ENCODE measurements at regions not wholly inside any gene's neighbourhood (a gene's known extent, or its start where the extent isn't known, plus 50 kb on each side); places are given as distances from the start of the nearest gene placed in this dataset.

DNA sequence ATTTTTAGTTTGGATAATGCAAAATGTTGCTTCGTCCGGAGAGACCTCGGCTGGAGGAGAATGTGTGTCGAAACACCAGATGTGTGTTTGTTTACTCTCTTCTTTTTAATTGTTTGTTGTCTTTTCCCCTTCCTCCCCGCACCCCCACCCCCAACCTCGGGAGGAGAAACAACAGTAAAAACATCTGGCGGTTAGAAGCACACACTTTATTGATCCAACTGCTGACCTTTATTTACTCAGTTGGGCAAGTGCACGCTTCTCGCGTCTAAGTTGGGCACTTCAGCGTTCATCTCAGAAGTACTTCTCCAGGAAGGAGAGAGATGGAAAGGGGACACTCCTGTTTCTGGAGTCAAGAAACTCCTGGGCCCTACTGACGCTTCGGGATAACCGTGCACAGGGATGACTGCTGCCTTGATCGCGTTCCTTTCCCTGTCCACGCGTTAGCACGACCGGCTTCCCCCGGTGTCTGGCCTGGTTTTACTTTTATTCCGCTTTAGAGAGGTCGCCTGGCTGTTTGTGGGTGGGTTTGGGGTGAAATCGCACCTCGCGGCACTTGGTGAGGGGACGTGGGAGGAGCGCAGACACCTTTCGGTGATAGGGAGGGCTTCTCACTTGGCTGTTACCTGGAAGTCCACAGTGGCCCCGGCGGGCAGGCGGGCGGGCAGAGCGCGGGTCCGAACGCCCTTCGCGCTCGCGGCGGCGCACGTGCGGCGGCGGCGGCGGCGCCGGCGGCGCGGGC lies 168.3 kb upstream of the PPP1R3A start:
- H2AFZ ChIP-seq (ENCODE audit: low read length), result no peak overlapping the region

GRCh38 chr7:114086537-114086913 lies 167.7 kb upstream of the PPP1R3A start:
- Histone ChIP-seq H3K9me3 (ENCODE audit: low read length) (no peaks in the 10 kb centered on the region), H3K36me3 (ENCODE audit: insufficient read depth, low read length) (no peaks in the 10 kb centered on the region), H2AFZ (ENCODE audit: low read length) (no peak overlapping the region), H3K9ac (ENCODE audit: low read length) (no peak overlapping the region), H3F3A (ENCODE audit: insufficient read depth, low read length) (no peaks in the 10 kb centered on the region), H4K20me1 (ENCODE audit: insufficient read depth, low read length) (no peaks in the 10 kb centered on the region), H3K27me3 (ENCODE audit: insufficient read depth, low read length) (no peaks in the 10 kb centered on the region), H3K4me2 (ENCODE audit: low read length) (no peak overlapping the region), H3K4me1 (ENCODE audit: insufficient read depth, low read length, severe bottlenecking) (no peaks in the 10 kb centered on the region), H3K27ac (ENCODE audit: low read depth, low read length, poor library complexity, severe bottlenecking) (no peak overlapping the region), H3K4me3 (ENCODE audit: low read depth, low read length, poor library complexity, severe bottlenecking) (no peak overlapping the region), H3K79me2 (ENCODE audit: insufficient read depth, low read length) (no peaks in the 10 kb centered on the region), H3K9me2 (ENCODE audit: low read depth, low read length) (no peaks in the 10 kb centered on the region)
- no peak for TF ChIP-seq EZH2 (IDR thresholded peaks at IDR 0.05; ENCODE audit: borderline replicate concordance, low read length)
- TF ChIP-seq CTCF (IDR thresholded peaks at IDR 0.05; ENCODE audit: low read length), result no peak

More for the DNA sequence above, 168.3 kb upstream of the PPP1R3A start:
- H3K27me3 ChIP-seq (ENCODE audit: insufficient read depth, low read length), result no peaks in the 10 kb centered on the region
- H3K27ac ChIP-seq (ENCODE audit: low read depth, low read length, poor library complexity, severe bottlenecking), result no peak overlapping the region
- H3K4me1 ChIP-seq (ENCODE audit: insufficient read depth, low read length, severe bottlenecking), result no peaks in the 10 kb centered on the region
- no peaks in the 10 kb centered on the region for H3K36me3 ChIP-seq (ENCODE audit: insufficient read depth, low read length)
- no peaks in the 10 kb centered on the region for H3F3A ChIP-seq (ENCODE audit: insufficient read depth, low read length)
- H3K9me2 ChIP-seq (ENCODE audit: low read depth, low read length), result no peaks in the 10 kb centered on the region
- no peak for TF ChIP-seq CTCF (IDR thresholded peaks at IDR 0.05; ENCODE audit: low read length)
- no peak for TF ChIP-seq EZH2 (IDR thresholded peaks at IDR 0.05; ENCODE audit: borderline replicate concordance, low read length)
- H4K20me1 ChIP-seq (ENCODE audit: insufficient read depth, low read length), result no peaks in the 10 kb centered on the region
- no peaks in the 10 kb centered on the region for H3K79me2 ChIP-seq (ENCODE audit: insufficient read depth, low read length)
- H3K9me3 ChIP-seq (ENCODE audit: low read length), result no peaks in the 10 kb centered on the region
- no peak overlapping the region for H3K4me2 ChIP-seq (ENCODE audit: low read length)
- H3K4me3 ChIP-seq (ENCODE audit: low read depth, low read length, poor library complexity, severe bottlenecking), result no peak overlapping the region
- no peak overlapping the region for H3K9ac ChIP-seq (ENCODE audit: low read length)

GRCh38 chr7:114085592-114086501 lies 167.0 kb upstream of the PPP1R3A start:
- Histone ChIP-seq H3K79me2 (ENCODE audit: insufficient read depth, low read length) (no peaks in the 10 kb centered on the region), H3K27ac (ENCODE audit: low read depth, low read length, poor library complexity, severe bottlenecking) (no peak overlapping the region)

More at GRCh38 chr7:114085592-114086501, 167.0 kb upstream of the PPP1R3A start:
- Histone ChIP-seq H3K9ac (ENCODE audit: low read length) (no peak overlapping the region), H3K9me3 (ENCODE audit: low read length) (no peaks in the 10 kb centered on the region), H3K36me3 (ENCODE audit: insufficient read depth, low read length) (no peaks in the 10 kb centered on the region), H4K20me1 (ENCODE audit: insufficient read depth, low read length) (no peaks in the 10 kb centered on the region), H3K4me1 (ENCODE audit: insufficient read depth, low read length, severe bottlenecking) (no peaks in the 10 kb centered on the region), H2AFZ (ENCODE audit: low read length) (no peak overlapping the region), H3K4me2 (ENCODE audit: low read length) (no peak overlapping the region), H3K9me2 (ENCODE audit: low read depth, low read length) (no peaks in the 10 kb centered on the region), H3K27me3 (ENCODE audit: insufficient read depth, low read length) (no peaks in the 10 kb centered on the region), H3F3A (ENCODE audit: insufficient read depth, low read length) (no peaks in the 10 kb centered on the region), H3K4me3 (ENCODE audit: low read depth, low read length, poor library complexity, severe bottlenecking) (no peak overlapping the region)
- TF ChIP-seq EZH2 (IDR thresholded peaks at IDR 0.05; ENCODE audit: borderline replicate concordance, low read length), result no peak
- no peak for TF ChIP-seq CTCF (IDR thresholded peaks at IDR 0.05; ENCODE audit: low read length)
